GM12878 (cell line): ENCODE measurements at regions not wholly inside any gene's neighbourhood (a gene's known extent, or its start where the extent isn't known, plus 50 kb on each side); places are given as distances from the start of the nearest gene placed in this dataset.
"Not testable (repeated sequence)": the region's sequence is repeated elsewhere in the genome, so short reads cannot be mapped to it uniquely, and the experiment has no call there.

Experiments
- ATAC-seq: fragments of 200-7000 bp; cut with Tn5 transposase; 3 replicates; pipeline ENCODE4 v1.9.1; 2020; ENCODE audit warnings: mild to moderate bottlenecking, moderate library complexity
- BruUV-seq: library from RNA; stranded (reverse); fragments of 400-500 nt; replicated peaks from 2 replicates; lab custom pipeline; 2021; lab: Mats Ljungman, UMichigan
- CTCF ChIA-PET: fragments of 300-600 bp; sonication (Branson Sonifier 250); formaldehyde crosslinking; extraction: SDS; loops from one replicate; lab custom pipeline; 2021; ENCODE audit warnings: inconsistent platforms; lab: Yijun Ruan, JAX
- POLR2A ChIA-PET: fragments of 350-600 bp; formaldehyde crosslinking; extraction: SDS; loops from one replicate; lab custom pipeline; 2021; ENCODE audit warnings: inconsistent platforms; lab: Charles Lee
- RAD21 ChIA-PET: fragments of 300-600 bp; sonication (Branson Sonifier 250); formaldehyde crosslinking; loops from one replicate; lab custom pipeline; 2023; ENCODE audit warnings: antibody characterized with exemption; ENCODE audit not compliant: unreplicated experiment; lab: Charles Lee
- SMC1A ChIA-PET: fragments of 300-600 bp; sonication (Branson Sonifier 250); formaldehyde crosslinking; loops from one replicate; lab custom pipeline; 2023; ENCODE audit not compliant: unreplicated experiment, uncharacterized antibody; lab: Charles Lee
- DNase-seq: peaks from one replicate; pipeline ENCODE4 v3.0.0-alpha.2; 2011; ENCODE audit warnings: low read depth, low spot score
- FAIRE-seq: peaks from 3 replicates; lab custom pipeline; 2011; peaks lifted over from hg19 to GRCh38; lab: Jason Lieb, UNC
- H2AFZ ChIP-seq: 2 replicates; pipeline ENCODE4 v1.6.0; 2011; ENCODE audit warnings: low read depth, low read length, control low read depth; ENCODE audit not compliant: control insufficient read depth
- H3K27ac ChIP-seq: 2 replicates; pipeline ENCODE4 v1.5.1; 2011; ENCODE audit warnings: control low read depth; ENCODE audit not compliant: control insufficient read depth, insufficient read depth
- H3K27me3 ChIP-seq, 2 experiments: replicated peaks in 1 of 2; 2 replicates each; pipeline versions ENCODE4 v1.6.0 to v1.6.1; 2011; ENCODE audit warnings: low read length in 1 of 2; ENCODE audit not compliant: control insufficient read depth in 2 of 2, insufficient read depth in 2 of 2
- H3K36me3 ChIP-seq, 2 experiments: 2 replicates each; pipeline ENCODE4 v1.5.1; 2011; ENCODE audit warnings: low read length in 1 of 2; ENCODE audit not compliant: control insufficient read depth in 2 of 2, insufficient read depth in 2 of 2
- H3K4me1 ChIP-seq: 2 replicates; pipeline ENCODE4 v1.6.1; 2011; ENCODE audit warnings: mild to moderate bottlenecking, low read length, moderate library complexity, mixed read lengths; ENCODE audit not compliant: control insufficient read depth, insufficient read depth
- H3K4me2 ChIP-seq: 2 replicates; pipeline ENCODE4 v1.6.0; 2011; ENCODE audit warnings: control low read depth; ENCODE audit not compliant: control insufficient read depth, insufficient read depth
- H3K4me3 ChIP-seq: fragments of 200-600 bp; sonication (generic); 2 replicates; pipeline ENCODE4 v1.5.1; 2016
- H3K79me2 ChIP-seq: 2 replicates; pipeline ENCODE4 v1.6.0; 2011; ENCODE audit warnings: low read length; ENCODE audit not compliant: control insufficient read depth, insufficient read depth
- H3K9ac ChIP-seq: 2 replicates; pipeline ENCODE4 v1.8.0; 2011; ENCODE audit warnings: low read length, control low read depth, mixed read lengths; ENCODE audit not compliant: control insufficient read depth, insufficient read depth
- H3K9me3 ChIP-seq: replicated peaks from 3 replicates; pipeline ENCODE4 v1.5.1; 2011; ENCODE audit warnings: mild to moderate bottlenecking, low read length; ENCODE audit not compliant: control insufficient read depth, insufficient read depth
- H4K20me1 ChIP-seq: 2 replicates; pipeline ENCODE4 v1.6.0; 2011; ENCODE audit not compliant: control insufficient read depth, insufficient read depth
- BCLAF1 ChIP-seq: fragments of 450-650 bp; IDR thresholded peaks from 2 replicates; pipeline ENCODE4 v1.6.1; 2017; ENCODE audit warnings: antibody characterized with exemption, mild to moderate bottlenecking, moderate library complexity
- CEBPB ChIP-seq, 2 experiments: fragments of 150-350 bp in 1 of 2; IDR thresholded peaks; 2 replicates each; pipeline ENCODE4 v1.6.1; 2012 to 2014; ENCODE audit warnings: low read depth in 2 of 2, low read length in 2 of 2, borderline replicate concordance in 1 of 2, inconsistent platforms in 1 of 2
- SIN3A ChIP-seq: IDR thresholded peaks from 2 replicates; pipeline ENCODE4 v1.6.1; 2012; ENCODE audit warnings: low read depth, low read length, improper control_type of control experiment
- SIX5 ChIP-seq: IDR thresholded peaks from 2 replicates; pipeline ENCODE4 v1.6.1; 2011; ENCODE audit warnings: mild to moderate bottlenecking, low read depth, low read length, moderate library complexity; ENCODE audit not compliant: severe bottlenecking
- WGBS: methylation state at CpG from one replicate; pipeline ENCODE4 v1.1.6; 2016; ENCODE audit warnings: low lambda C conversion rate; ENCODE audit not compliant: insufficient replicate concordance, insufficient coverage; ENCODE audit errors: missing lambda C conversion rate; 5-methylcytosine and 5-hydroxymethylcytosine counted together
- in situ Hi-C: fragments of 300-500 bp; cut with MboI; formaldehyde crosslinking; loops from 9 replicates; pipeline ENCODE4 v1.14.3; 2018; ENCODE audit warnings: mixed read lengths
- intact Hi-C: fragments of 100-400 bp; cut with micrococcal nuclease; formaldehyde crosslinking; loops from one replicate; pipeline ENCODE4 v1.14.2; 2022; ENCODE audit not compliant: unreplicated experiment

DNA sequence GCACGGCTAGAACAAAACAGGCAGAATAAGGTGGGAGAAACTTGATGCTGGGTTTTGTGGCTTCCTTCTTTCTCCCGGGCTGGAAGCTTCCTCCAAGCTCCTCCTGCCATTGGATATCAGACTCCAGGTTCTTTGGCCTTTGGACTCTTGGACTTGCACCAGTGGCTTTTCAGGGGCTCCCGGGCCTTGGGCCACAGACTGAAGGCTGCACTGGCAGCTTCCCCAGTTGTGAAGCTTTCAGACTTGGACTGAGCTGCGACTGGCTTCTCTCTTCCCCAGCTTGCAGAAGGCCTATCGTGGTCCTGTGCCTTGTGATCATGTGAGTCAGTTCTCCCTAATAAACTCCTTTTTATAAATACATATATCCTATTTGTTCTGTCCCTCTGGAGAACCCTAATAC is 364.4 kb downstream of the DNAH5 start (continued):
- TF ChIP-seq SIX5 = no peak
- no peak for TF ChIP-seq CEBPB (IDR thresholded peaks at IDR 0.05; ENCODE audit: borderline replicate concordance in 1 of 2, low read depth in 2 of 2, low read length in 2 of 2)
- TF ChIP-seq BCLAF1 = no peak
- TF ChIP-seq SIN3A = no peak

DNA sequence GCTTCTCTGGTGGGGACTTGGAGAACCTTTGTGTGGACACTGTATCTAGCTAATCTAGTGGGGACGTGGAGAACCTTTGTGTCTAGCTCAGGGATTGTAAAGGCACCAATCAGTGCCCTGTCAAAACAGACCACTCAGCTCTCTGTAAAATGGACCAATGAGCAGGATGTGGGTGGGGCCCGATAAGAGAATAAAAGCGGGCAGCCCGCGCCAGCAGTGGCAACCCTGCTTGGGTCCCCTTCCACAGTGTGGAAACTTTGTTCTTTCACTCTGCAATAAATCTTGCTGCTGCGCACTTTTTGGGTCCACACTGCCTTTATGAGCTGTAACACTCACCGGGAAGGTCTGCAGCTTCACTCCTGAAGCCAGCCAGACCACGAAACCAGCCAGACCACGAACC is 365.4 kb downstream of the DNAH5 start:
- H3K9me3 ChIP-seq, BruUV-seq, FAIRE-seq, H3K27me3 ChIP-seq, POLR2A ChIA-PET, in situ Hi-C loops, intact Hi-C loops, CTCF ChIA-PET, ATAC-seq, H3K27ac ChIP-seq, H3K4me1 ChIP-seq, H3K9ac ChIP-seq, H3K36me3 ChIP-seq, DNase-seq, H2AFZ ChIP-seq, H3K4me3 ChIP-seq, H4K20me1 ChIP-seq, RAD21 ChIA-PET, H3K4me2 ChIP-seq, H3K79me2 ChIP-seq: not testable (repeated sequence)
- SMC1A ChIA-PET = interaction anchor here (0.6 kb wide), 1 partner anchor 308 kb away, joined by 3 read pairs; no protein-coding TSS in a partner anchor
- WGBS = 43% methylated on average over 9 of the region's 9 CpGs

DNA sequence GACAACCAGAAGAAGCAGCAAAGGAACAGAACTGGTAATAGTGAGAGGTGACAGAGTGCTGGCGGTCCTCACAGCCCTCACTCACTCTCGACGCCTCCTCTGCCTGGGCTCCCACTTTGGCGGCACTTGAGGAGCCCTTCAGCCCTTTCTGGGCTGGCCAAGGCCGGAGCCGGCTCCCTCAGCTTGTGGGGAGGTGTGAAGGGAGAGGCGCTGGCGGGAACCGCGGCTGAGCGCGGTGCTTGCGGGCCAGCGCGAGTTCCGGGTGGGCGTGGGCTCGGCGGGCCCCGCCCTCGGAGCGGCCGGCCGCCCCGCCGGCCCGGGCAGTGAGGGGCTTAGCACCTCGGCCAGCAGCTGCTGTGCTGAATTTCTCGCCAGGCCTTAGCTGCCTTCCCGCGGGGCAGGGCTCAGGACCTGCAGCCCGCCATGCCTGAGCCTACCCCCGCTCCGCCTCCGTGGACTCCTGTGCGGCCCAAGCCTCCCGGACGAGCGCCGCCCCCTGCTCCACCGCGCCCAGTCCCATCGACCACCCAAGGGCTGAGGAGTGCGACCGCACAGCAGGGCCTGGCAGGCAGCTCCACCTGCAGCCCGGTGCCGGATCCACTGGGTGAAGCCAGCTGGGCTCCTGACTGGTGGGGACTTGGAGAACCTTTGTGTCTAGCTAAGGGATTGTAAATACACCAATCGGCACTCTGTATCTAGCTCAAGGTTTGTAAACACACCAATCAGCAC is 366.0 kb downstream of the DNAH5 start:
- CTCF ChIA-PET, H3K36me3 ChIP-seq, in situ Hi-C loops, ATAC-seq, H2AFZ ChIP-seq, H3K4me1 ChIP-seq, FAIRE-seq, POLR2A ChIA-PET, H3K4me2 ChIP-seq, H3K79me2 ChIP-seq, BruUV-seq, H3K9me3 ChIP-seq, H4K20me1 ChIP-seq, H3K4me3 ChIP-seq, H3K27ac ChIP-seq, intact Hi-C loops, DNase-seq, H3K9ac ChIP-seq, H3K27me3 ChIP-seq, RAD21 ChIA-PET: not testable (repeated sequence)
- WGBS = 48% methylated on average over 19 of the region's 48 CpGs
- SMC1A ChIA-PET = interaction anchor here (0.6 kb wide), 1 partner anchor 307 kb away, joined by 3 read pairs; no protein-coding TSS in a partner anchor
